GM23248 (cell line): ENCODE measurements at regions not wholly inside any gene's neighbourhood (a gene's known extent, or its start where the extent isn't known, plus 50 kb on each side); places are given as distances from the start of the nearest gene placed in this dataset.

Source experiments
- DNase-seq: peaks from one replicate; pipeline ENCODE4 v3.0.0-alpha.2; 2015
- H2AFZ ChIP-seq: fragments of 200-600 bp; sonication (generic); 2 replicates; pipeline ENCODE4 v1.6.1; 2016; ENCODE audit warnings: antibody characterized with exemption
- H3F3A ChIP-seq: fragments of 200-600 bp; sonication (generic); 2 replicates; pipeline ENCODE4 v1.6.1; 2016; ENCODE audit warnings: mild to moderate bottlenecking, antibody characterized with exemption, mixed run types; ENCODE audit not compliant: insufficient read depth
- H3K27ac ChIP-seq: fragments of 200-600 bp; sonication (generic); 2 replicates; pipeline ENCODE4 v1.5.1; 2016; ENCODE audit warnings: mild to moderate bottlenecking
- H3K27me3 ChIP-seq: fragments of 200-600 bp; sonication (generic); replicated peaks from 2 replicates; pipeline ENCODE4 v1.6.1; 2016; ENCODE audit warnings: mild to moderate bottlenecking; ENCODE audit not compliant: insufficient read depth
- H3K36me3 ChIP-seq: fragments of 200-600 bp; sonication (generic); 2 replicates; pipeline ENCODE4 v1.6.1; 2016; ENCODE audit warnings: low read depth, mild to moderate bottlenecking
- H3K4me1 ChIP-seq: fragments of 200-600 bp; sonication (generic); 2 replicates; pipeline ENCODE4 v1.6.1; 2016; ENCODE audit warnings: mild to moderate bottlenecking; ENCODE audit not compliant: insufficient read depth
- H3K4me2 ChIP-seq: fragments of 200-600 bp; sonication (generic); one replicate; pipeline ENCODE4 v1.6.1; 2016; ENCODE audit warnings: mild to moderate bottlenecking; ENCODE audit not compliant: unreplicated experiment
- H3K4me3 ChIP-seq: fragments of 200-600 bp; sonication (generic); 2 replicates; pipeline ENCODE4 v1.5.1; 2016; ENCODE audit warnings: mild to moderate bottlenecking
- H3K79me2 ChIP-seq: fragments of 200-600 bp; sonication (generic); 2 replicates; pipeline ENCODE4 v1.6.1; 2016; ENCODE audit warnings: mild to moderate bottlenecking; ENCODE audit not compliant: insufficient read depth
- H3K9ac ChIP-seq: fragments of 200-600 bp; sonication (generic); 2 replicates; pipeline ENCODE4 v1.6.1; 2016; ENCODE audit warnings: mild to moderate bottlenecking
- H3K9me2 ChIP-seq: fragments of 200-600 bp; sonication (generic); 2 replicates; pipeline ENCODE4 v1.6.1; 2016; ENCODE audit warnings: mixed run types, mild to moderate bottlenecking, moderate library complexity; ENCODE audit not compliant: insufficient read depth
- H3K9me3 ChIP-seq: fragments of 200-600 bp; sonication (generic); one replicate; pipeline ENCODE4 v1.6.1; 2017; ENCODE audit warnings: low read depth
- H4K20me1 ChIP-seq: fragments of 200-600 bp; sonication (generic); 2 replicates; pipeline ENCODE4 v1.6.0; 2016; ENCODE audit not compliant: insufficient read depth
- EZH2 ChIP-seq: fragments of 200-600 bp; sonication (generic); IDR thresholded peaks from 2 replicates; pipeline ENCODE4 v1.6.1; 2018; ENCODE audit warnings: antibody characterized with exemption, mild to moderate bottlenecking; ENCODE audit not compliant: insufficient read depth, poor library complexity, severe bottlenecking
- EZH2phosphoT487 ChIP-seq: fragments of 200-600 bp; sonication (generic); IDR thresholded peaks from 2 replicates; pipeline ENCODE4 v1.6.1; 2018; ENCODE audit warnings: antibody characterized with exemption, moderate library complexity, mild to moderate bottlenecking, low read depth; ENCODE audit not compliant: insufficient read depth
- WGBS, 2 experiments: methylation state at CpG; one replicate each; pipeline ENCODE4 v1.1.6; 2015 to 2017; ENCODE audit warnings: low lambda C conversion rate in 2 of 2, low coverage in 1 of 2; ENCODE audit errors: missing lambda C conversion rate in 2 of 2; 5-methylcytosine and 5-hydroxymethylcytosine counted together
- in situ Hi-C: fragments of 300-500 bp; cut with MboI; formaldehyde crosslinking; loops from 2 replicates; pipeline ENCODE4 v1.15.0; 2020

- in situ Hi-C loops = no loop called here
- Histone ChIP-seq H3K4me1 (peaks cover 8% of the 10 kb centered on the region), H2AFZ (no peak overlapping the region), H3K9ac (no peak overlapping the region), H4K20me1 (no peaks in the 10 kb centered on the region), H3F3A (no peaks in the 10 kb centered on the region), H3K27ac (no peak overlapping the region), H3K27me3 (no peaks in the 10 kb centered on the region), H3K4me2 (no peak overlapping the region), H3K79me2 (no peaks in the 10 kb centered on the region), H3K36me3 (no peaks in the 10 kb centered on the region), H3K4me3 (no peak overlapping the region), H3K9me3 (no peaks in the 10 kb centered on the region), H3K9me2 (no peaks in the 10 kb centered on the region)
- DNase-seq = no peak
- WGBS, 2 experiments = 42 to 49% methylated on average over 3 of the region's 3 CpGs
- TF ChIP-seq EZH2phosphoT487 (no peak), EZH2 (no peak)
Observed at GRCh38 chr1:83787246-83787998, 211.5 kb downstream of the TTLL7 start.

DNA sequence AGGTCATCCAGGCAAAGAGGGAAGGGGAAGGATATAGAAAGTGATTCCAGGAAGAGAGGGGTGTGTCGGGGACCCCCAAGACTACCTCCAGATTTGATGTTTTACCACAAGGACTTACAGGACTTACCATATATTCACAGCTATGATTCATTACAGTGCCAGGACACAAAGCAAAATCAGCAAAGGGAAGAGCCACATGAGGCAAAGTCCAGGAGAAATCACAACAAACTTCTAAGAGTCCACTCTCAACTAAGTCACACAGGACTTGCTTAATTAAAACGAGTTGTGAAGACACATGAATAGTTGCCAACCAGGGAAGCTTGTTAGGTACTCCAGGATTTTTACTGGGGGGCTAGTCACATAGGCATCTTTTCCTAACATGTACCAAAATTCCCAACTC, 217.3 kb downstream of the TTLL7 start:
- no peak overlapping the region for H3K27ac ChIP-seq
- H3K9ac ChIP-seq = no peak overlapping the region
- H3K9me2 ChIP-seq = no peaks in the 10 kb centered on the region
- in situ Hi-C loops = no loop called here
- no peak overlapping the region for H3K4me3 ChIP-seq
- no peaks in the 10 kb centered on the region; the same call in none of the 2 replicates for H3K27me3 ChIP-seq
- no peaks in the 10 kb centered on the region for H3K79me2 ChIP-seq
- H4K20me1 ChIP-seq = no peaks in the 10 kb centered on the region
- no peaks in the 10 kb centered on the region for H3K36me3 ChIP-seq
- no peak overlapping the region for H2AFZ ChIP-seq
- WGBS, 2 experiments = 38% methylated on average over 2 of the region's 2 CpGs
- H3K4me1 ChIP-seq = no peaks in the 10 kb centered on the region
- no peak for DNase-seq
- no peaks in the 10 kb centered on the region for H3K9me3 ChIP-seq
- TF ChIP-seq EZH2phosphoT487 (no peak), EZH2 (no peak)
- no peak overlapping the region for H3K4me2 ChIP-seq
- H3F3A ChIP-seq = no peaks in the 10 kb centered on the region

DNA sequence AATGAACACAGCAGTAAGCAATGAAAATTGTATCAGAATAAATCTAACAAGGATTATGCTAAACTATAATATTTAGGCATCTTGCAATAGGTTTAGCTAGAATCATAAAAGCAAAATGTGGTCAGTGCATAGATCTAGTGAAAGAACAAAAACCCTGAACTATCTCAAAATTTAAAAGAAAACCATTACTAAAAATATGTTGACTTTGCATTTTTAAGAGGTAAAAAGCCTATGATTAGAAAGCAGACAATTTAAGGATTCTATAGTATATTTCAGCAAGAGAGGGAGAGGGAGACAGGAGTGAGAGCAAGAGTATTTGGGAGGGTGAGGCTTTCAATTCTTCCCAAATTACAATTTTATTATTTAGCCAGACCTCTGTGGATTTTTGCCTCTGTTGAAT, 219.4 kb downstream of the TTLL7 start:
- no peaks in the 10 kb centered on the region for H4K20me1 ChIP-seq
- no peak for TF ChIP-seq EZH2phosphoT487
- no peak for TF ChIP-seq EZH2
- in situ Hi-C loops = no loop called here
- H3K79me2 ChIP-seq = no peaks in the 10 kb centered on the region
- H2AFZ ChIP-seq = no peak overlapping the region
- H3F3A ChIP-seq = no peaks in the 10 kb centered on the region
- H3K27me3 ChIP-seq = no peaks in the 10 kb centered on the region; the same call in none of the 2 replicates
- no peak overlapping the region for H3K4me3 ChIP-seq
- H3K9ac ChIP-seq = no peak overlapping the region
- no peaks in the 10 kb centered on the region for H3K4me1 ChIP-seq
- no peak overlapping the region for H3K27ac ChIP-seq
- no peaks in the 10 kb centered on the region for H3K9me3 ChIP-seq
- no peak for DNase-seq
- H3K4me2 ChIP-seq = no peak overlapping the region
- H3K36me3 ChIP-seq = no peaks in the 10 kb centered on the region
- no peaks in the 10 kb centered on the region for H3K9me2 ChIP-seq

DNA sequence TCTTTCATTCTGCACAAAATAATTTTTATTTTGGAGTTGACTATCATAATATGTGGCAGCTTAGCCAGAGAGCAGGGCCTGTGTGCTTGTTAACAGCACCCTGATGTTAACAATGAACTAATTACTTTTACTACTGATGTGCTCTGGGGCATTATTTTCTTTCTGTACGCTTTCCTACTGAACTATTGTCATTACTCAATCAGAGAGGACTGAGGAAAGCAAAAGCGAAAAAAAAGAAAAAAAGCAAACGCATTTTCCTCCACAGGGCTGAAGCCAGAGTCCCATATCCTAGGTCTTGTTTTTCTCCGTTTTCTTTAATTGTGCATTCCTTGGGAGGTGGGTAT, 221.2 kb downstream of the TTLL7 start:
- Histone ChIP-seq H4K20me1 (no peaks in the 10 kb centered on the region), H3K9me3 (no peaks in the 10 kb centered on the region), H3F3A (no peaks in the 10 kb centered on the region), H3K9me2 (no peaks in the 10 kb centered on the region), H3K9ac (no peak overlapping the region), H3K4me2 (no peak overlapping the region), H3K79me2 (no peaks in the 10 kb centered on the region), H3K4me1 (no peaks in the 10 kb centered on the region), H3K27ac (no peak overlapping the region), H3K27me3 (no peaks in the 10 kb centered on the region; the same call in none of the 2 replicates), H2AFZ (no peak overlapping the region), H3K4me3 (no peak overlapping the region), H3K36me3 (no peaks in the 10 kb centered on the region)
- 16 to 18% methylated on average over 4 of the region's 4 CpGs for whole genome bisulfite sequencing, 2 experiments
- in situ Hi-C loops = no loop called here
- DNase-seq = no peak
- TF ChIP-seq EZH2phosphoT487 (no peak), EZH2 (no peak)
